Progenitor cell of endocrine pancreas (in vitro differentiated cells): ENCODE measurements at regions not wholly inside any gene's neighbourhood (a gene's known extent, or its start where the extent isn't known, plus 50 kb on each side); places are given as distances from the start of the nearest gene placed in this dataset.

ENCODE experiments used
- DNase-seq: peaks from one replicate; pipeline ENCODE4 v3.0.0; 2021; ENCODE audit warnings: low spot score; ENCODE audit not compliant: unreplicated experiment
- H3K27ac Mint-ChIP-seq: 2 replicates; pipeline ENCODE4 v1.8.0; 2021; ENCODE audit warnings: mild to moderate bottlenecking, moderate library complexity, mixed read lengths
- H3K27me3 Mint-ChIP-seq: 2 replicates; pipeline ENCODE4 v1.8.0; 2021; ENCODE audit warnings: mixed read lengths
- H3K36me3 Mint-ChIP-seq: 2 replicates; pipeline ENCODE4 v1.8.0; 2022; ENCODE audit warnings: mixed read lengths; ENCODE audit not compliant: insufficient read depth
- H3K4me1 Mint-ChIP-seq: 2 replicates; pipeline ENCODE4 v1.8.0; 2021; ENCODE audit warnings: low read depth, mixed read lengths
- H3K4me3 Mint-ChIP-seq: 2 replicates; pipeline ENCODE4 v1.8.0; 2021; ENCODE audit warnings: low read depth, mild to moderate bottlenecking, moderate library complexity, mixed read lengths
- H3K9me3 Mint-ChIP-seq: 2 replicates; pipeline ENCODE4 v1.8.0; 2021; ENCODE audit warnings: low read depth, mixed read lengths
- TF ChIP-seq, protein P1 (sequence below): fragments of 200-600 bp; sonication (generic); IDR thresholded peaks from one replicate; pipeline ENCODE4 v1.5.0; 2021; ENCODE audit warnings: antibody characterized with exemption, mild to moderate bottlenecking; ENCODE audit not compliant: unreplicated experiment

DNA sequence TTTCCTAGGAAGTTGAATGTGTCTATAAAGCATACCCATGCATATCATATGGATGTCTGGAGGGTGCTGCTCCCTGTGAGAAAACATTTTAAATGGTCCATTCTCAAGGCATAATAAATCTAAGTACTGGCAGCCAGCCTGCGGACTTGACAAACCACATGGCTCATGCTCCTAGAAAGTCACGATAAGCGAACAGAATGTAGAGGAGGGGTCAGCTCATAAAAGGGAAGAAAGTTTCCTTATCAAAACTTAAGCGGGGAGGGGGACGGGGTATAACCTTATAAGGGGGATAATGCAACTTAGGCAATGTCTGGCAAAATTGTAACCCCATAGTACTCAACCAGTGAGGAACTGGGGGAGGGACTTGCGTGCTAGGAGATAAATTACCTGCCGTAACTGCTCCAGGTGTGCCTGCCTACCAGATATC lies 159.8 kb upstream of the LMCD1 start:
- Mint-ChIP-seq H3K36me3 (peaks cover 1% of the 10 kb centered on the region), H3K9me3 (peaks cover 26% of the 10 kb centered on the region), H3K4me1 (no peaks in the 10 kb centered on the region), H3K27me3 (no peaks in the 10 kb centered on the region), H3K4me3 (no peak overlapping the region), H3K27ac (no peak overlapping the region)
- TF ChIP-seq, protein P1, sequence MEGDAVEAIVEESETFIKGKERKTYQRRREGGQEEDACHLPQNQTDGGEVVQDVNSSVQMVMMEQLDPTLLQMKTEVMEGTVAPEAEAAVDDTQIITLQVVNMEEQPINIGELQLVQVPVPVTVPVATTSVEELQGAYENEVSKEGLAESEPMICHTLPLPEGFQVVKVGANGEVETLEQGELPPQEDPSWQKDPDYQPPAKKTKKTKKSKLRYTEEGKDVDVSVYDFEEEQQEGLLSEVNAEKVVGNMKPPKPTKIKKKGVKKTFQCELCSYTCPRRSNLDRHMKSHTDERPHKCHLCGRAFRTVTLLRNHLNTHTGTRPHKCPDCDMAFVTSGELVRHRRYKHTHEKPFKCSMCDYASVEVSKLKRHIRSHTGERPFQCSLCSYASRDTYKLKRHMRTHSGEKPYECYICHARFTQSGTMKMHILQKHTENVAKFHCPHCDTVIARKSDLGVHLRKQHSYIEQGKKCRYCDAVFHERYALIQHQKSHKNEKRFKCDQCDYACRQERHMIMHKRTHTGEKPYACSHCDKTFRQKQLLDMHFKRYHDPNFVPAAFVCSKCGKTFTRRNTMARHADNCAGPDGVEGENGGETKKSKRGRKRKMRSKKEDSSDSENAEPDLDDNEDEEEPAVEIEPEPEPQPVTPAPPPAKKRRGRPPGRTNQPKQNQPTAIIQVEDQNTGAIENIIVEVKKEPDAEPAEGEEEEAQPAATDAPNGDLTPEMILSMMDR: no peak
- no peak for DNase-seq

DNA sequence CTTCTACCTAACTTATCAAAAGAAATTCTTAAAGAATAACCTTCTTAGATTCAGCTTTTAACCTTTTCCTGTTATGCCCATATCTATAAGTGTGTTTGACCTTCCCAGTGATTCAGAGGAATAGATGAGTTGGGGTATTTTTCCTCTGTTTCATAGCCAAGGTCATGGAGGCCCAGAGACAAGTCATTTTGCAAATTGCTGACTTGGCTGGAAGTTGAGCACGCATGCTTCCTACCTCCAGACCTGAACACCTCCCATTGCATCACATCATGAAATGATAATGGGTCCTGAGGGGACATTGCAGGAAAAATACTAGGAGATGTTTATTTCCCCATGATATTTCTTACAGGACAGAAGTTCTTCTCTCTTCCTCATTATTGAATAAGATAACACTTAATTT lies 158.6 kb upstream of the LMCD1 start:
- H3K9me3 Mint-ChIP-seq: peaks cover 30% of the 10 kb centered on the region
- no peak for DNase-seq
- H3K4me1 Mint-ChIP-seq: no peaks in the 10 kb centered on the region
- no peak overlapping the region for H3K27ac Mint-ChIP-seq
- H3K36me3 Mint-ChIP-seq: peaks cover 1% of the 10 kb centered on the region
- H3K4me3 Mint-ChIP-seq: no peak overlapping the region
- H3K27me3 Mint-ChIP-seq: no peaks in the 10 kb centered on the region
- TF ChIP-seq, protein P1: no peak

DNA sequence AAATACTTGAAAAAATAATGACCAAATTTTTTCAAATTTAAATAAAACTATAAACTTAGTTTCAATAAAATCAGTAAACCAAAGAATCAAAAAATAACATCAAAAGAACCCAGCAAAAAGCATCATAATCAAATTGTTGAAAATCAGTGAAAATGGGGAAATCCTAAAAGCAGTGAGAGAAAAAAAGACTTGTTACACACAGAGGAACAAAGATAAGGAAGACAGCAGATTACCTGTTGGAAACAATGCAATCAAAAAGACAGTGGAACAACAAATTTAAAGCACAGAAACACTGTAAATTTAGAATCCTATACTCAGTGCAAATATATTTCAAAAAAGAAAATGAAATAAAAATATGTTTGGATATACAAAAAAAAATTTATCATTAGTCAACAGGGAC lies 156.2 kb upstream of the LMCD1 start:
- Mint-ChIP-seq H3K9me3 (peaks cover 32% of the 10 kb centered on the region), H3K4me1 (no peaks in the 10 kb centered on the region), H3K27ac (no peak overlapping the region), H3K27me3 (no peaks in the 10 kb centered on the region), H3K36me3 (peaks cover 1% of the 10 kb centered on the region), H3K4me3 (no peak overlapping the region)
- TF ChIP-seq, protein P1: no peak
- DNase-seq: no peak

DNA sequence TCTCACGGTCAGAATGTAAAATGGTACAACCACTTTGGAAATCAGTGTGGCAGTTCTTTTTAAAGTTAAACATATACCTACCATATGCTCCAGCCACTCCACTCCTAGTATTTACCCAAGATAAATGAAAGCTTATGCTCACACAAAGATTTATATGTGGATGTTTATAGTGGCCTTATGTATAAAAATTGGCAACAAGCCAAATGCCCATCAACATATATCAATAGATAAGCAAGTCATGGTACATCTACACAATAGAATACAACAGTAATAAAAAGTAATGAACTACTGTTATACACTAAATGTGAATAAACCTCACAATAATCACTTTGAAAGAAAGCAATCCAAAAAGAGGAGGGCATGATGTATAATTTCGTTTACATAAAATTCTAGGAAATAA lies 153.5 kb upstream of the LMCD1 start:
- Mint-ChIP-seq H3K9me3 (peaks cover 35% of the 10 kb centered on the region), H3K4me3 (no peak overlapping the region), H3K27ac (no peak overlapping the region), H3K36me3 (peaks cover 1% of the 10 kb centered on the region), H3K4me1 (no peaks in the 10 kb centered on the region), H3K27me3 (no peaks in the 10 kb centered on the region)
- TF ChIP-seq, protein P1: no peak
- no peak for DNase-seq

DNA sequence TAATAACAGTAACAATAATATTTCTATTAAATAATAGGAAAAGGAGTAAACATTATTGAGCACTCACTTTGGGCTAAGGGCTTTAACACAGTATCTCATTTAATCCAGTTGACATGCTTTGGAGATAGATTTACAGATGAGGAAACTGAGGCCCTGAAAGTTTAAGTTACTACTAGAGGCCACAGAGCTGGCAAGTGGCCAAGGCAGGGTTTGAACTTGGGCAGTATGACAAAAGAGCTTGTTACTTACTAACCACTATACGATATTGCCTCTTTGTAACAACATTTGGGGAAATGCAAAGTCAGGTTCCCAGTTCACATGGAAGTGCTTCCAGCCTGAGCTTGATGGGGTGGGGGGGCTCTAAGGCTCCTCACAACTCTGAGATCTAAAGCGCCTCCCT lies 149.1 kb upstream of the LMCD1 start:
- Mint-ChIP-seq H3K27ac (no peak overlapping the region), H3K36me3 (no peaks in the 10 kb centered on the region), H3K9me3 (peaks cover 6% of the 10 kb centered on the region), H3K4me1 (no peaks in the 10 kb centered on the region), H3K4me3 (no peak overlapping the region), H3K27me3 (no peaks in the 10 kb centered on the region)
- DNase-seq: no peak
- TF ChIP-seq, protein P1: no peak
